Adrenal gland (tissue), 9 donors: ENCODE measurements at regions not wholly inside any gene's neighbourhood (a gene's known extent, or its start where the extent isn't known, plus 50 kb on each side); places are given as distances from the start of the nearest gene placed in this dataset.

ENCODE experiments used
- DNase-seq, 7 donors: peaks; one replicate each; pipeline ENCODE4 v3.0.0-alpha.2; 2019 to 2020
- H3K27ac ChIP-seq, 5 donors: fragments of 200-600 bp; sonication (generic) in 4 of 5; 1 replicate in 3 of 5; 2 replicates in 2 of 5; pipeline versions ENCODE4 v1.5.1 to v1.8.0; 2016 to 2020; ENCODE audit warnings: mild to moderate bottlenecking in 1 of 5
- H3K27me3 ChIP-seq: fragments of 200-600 bp; 2 replicates; pipeline ENCODE4 v1.8.0; 2021
- H3K36me3 ChIP-seq, 2 donors: fragments of 200-600 bp; replicated peaks in 1 of 2; 1 replicate in 1 of 2; 2 replicates in 1 of 2; pipeline versions ENCODE4 v1.5.1 to v1.8.0; 2018 to 2022
- H3K4me1 ChIP-seq, 2 donors: fragments of 200-600 bp; replicated peaks in 1 of 2; 1 replicate in 1 of 2; 2 replicates in 1 of 2; pipeline versions ENCODE4 v1.5.1 to v1.8.0; 2018 to 2021
- H3K4me3 ChIP-seq, 4 donors: fragments of 200-600 bp; sonication (generic) in 3 of 4; one replicate each; pipeline ENCODE4 v1.5.1; 2016 to 2018
- H3K9me3 ChIP-seq, 3 donors: fragments of 200-600 bp; sonication (generic) in 1 of 3; replicated peaks in 1 of 3; 1 replicate in 2 of 3; 2 replicates in 1 of 3; pipeline versions ENCODE4 v1.5.1 to v1.8.0; 2016 to 2021
- POLR2A ChIP-seq, 2 donors: fragments of 450-650 bp; IDR thresholded peaks; one replicate each; pipeline ENCODE4 v1.6.1; 2017; ENCODE audit warnings: antibody characterized with exemption in 2 of 2, mild to moderate bottlenecking in 2 of 2, moderate library complexity in 1 of 2
- WGBS, 4 donors: extraction: QIAGEN DNeasy Blood & Tissue Kit in 2 of 4; methylation state at CpG; one replicate each; pipeline versions ENCODE4 v1.1.5 to v1.1.7; 2013 to 2017; 5-methylcytosine and 5-hydroxymethylcytosine counted together
- intact Hi-C, 2 donors: fragments of 100-400 bp; cut with DNase I; formaldehyde crosslinking; loops; one replicate each; pipeline versions ENCODE4 v1.14.1 to v1.15.0; 2022 to 2023
- TF ChIP-seq, protein P1 (sequence below), 6 experiments: fragments of 450-650 bp in 4 of 6; fragments of 200-600 bp in 2 of 6; sonication (generic) in 1 of 6; IDR thresholded peaks; 1 replicate in 5 of 6; 2 replicates in 1 of 6; pipeline versions ENCODE4 v1.5.1 to v1.8.0; 2016 to 2021; ENCODE audit warnings: antibody characterized with exemption in 6 of 6, mild to moderate bottlenecking in 2 of 6, moderate library complexity in 1 of 6
- donor health status: healthy with polysubstance abuse.
- donor health status: Bipolar disorder and iron deficiency.
- donor health status: DM: yes; HTN: yes; CAD: no.
- donor health status: DM: no; HTN: no; CAD: no.
- donor health status: DM: no; HTN: no; CAD: no.

DNA sequence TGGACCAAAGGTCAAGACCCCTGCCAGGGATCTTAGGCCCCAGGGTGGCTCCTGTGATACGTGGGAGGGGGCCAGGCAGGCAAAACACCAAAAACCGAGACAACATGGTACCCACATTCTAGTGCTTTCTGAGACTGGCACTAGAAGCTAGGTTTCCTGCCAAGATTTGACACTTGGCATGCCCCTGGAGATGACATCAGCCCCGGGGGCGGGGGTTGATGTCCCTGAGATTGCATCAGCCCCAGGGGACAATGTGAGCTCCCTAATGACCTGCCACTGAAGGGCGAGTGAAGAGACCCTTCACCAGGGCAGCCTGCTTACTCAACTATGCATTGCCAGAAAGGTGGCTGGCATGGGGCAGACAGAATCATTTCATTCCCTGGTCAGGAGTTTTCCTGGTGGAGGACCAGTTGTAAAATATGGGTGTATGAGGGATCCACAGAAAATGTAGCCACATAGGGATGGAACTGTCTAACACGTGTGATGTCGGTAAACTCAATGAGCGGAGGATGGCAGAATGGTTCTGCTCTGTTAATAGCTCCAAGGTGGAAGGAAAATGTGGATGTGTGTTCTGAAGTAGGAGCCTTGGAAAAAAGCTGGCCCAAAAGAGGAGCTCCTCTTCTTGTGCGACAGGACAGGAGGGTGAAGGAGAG is 219.7 kb downstream of the UNC5CL start:
- intact Hi-C loops: no loop called here
- Histone ChIP-seq H3K27me3 (peaks cover 3% of the 10 kb centered on the region), H3K36me3 (no peaks in the 10 kb centered on the region), H3K4me1 (no peaks in the 10 kb centered on the region), H3K4me3 (no peak overlapping the region), H3K27ac (no peak overlapping the region), H3K9me3 (no peaks in the 10 kb centered on the region)
- TF ChIP-seq POLR2A (IDR thresholded peaks at IDR 0.05): no peak
- TF ChIP-seq, protein P1, sequence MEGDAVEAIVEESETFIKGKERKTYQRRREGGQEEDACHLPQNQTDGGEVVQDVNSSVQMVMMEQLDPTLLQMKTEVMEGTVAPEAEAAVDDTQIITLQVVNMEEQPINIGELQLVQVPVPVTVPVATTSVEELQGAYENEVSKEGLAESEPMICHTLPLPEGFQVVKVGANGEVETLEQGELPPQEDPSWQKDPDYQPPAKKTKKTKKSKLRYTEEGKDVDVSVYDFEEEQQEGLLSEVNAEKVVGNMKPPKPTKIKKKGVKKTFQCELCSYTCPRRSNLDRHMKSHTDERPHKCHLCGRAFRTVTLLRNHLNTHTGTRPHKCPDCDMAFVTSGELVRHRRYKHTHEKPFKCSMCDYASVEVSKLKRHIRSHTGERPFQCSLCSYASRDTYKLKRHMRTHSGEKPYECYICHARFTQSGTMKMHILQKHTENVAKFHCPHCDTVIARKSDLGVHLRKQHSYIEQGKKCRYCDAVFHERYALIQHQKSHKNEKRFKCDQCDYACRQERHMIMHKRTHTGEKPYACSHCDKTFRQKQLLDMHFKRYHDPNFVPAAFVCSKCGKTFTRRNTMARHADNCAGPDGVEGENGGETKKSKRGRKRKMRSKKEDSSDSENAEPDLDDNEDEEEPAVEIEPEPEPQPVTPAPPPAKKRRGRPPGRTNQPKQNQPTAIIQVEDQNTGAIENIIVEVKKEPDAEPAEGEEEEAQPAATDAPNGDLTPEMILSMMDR (IDR thresholded peaks at IDR 0.05): no peak
- WGBS, 4 donors: 68 to 72% (median 69%) methylated on average over 9 of the region's 9 CpGs
- peak in 2 of 7 donors; percentile 12 to 24 for DNase-seq

DNA sequence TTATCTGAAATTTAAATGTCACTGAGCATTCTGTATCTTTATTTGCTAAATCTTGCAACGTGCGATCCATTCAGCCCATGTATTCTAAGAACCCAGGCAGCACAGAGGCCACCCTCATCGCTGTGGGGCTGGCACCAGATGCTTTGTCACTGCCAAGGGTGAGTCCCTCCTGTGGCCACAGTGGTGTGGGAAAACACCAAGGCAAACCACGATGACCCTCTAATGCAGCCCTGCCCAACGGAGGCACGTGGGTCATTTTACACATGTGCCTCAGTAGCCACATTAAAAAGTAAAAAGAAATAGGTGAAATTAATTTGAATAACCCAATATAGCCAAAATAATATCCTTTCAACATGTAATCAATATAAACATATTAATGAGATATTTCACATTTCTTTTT is 221.7 kb downstream of the UNC5CL start:
- no peak for DNase-seq
- Histone ChIP-seq H3K36me3 (no peaks in the 10 kb centered on the region), H3K27ac (no peak overlapping the region), H3K4me3 (no peak overlapping the region), H3K9me3 (no peaks in the 10 kb centered on the region), H3K27me3 (no peaks in the 10 kb centered on the region), H3K4me1 (no peaks in the 10 kb centered on the region)
- 85 to 92% (median 87%) methylated on average over 6 of the region's 6 CpGs for WGBS, 4 donors
- no peak for TF ChIP-seq POLR2A (IDR thresholded peaks at IDR 0.05)
- TF ChIP-seq, protein P1 (IDR thresholded peaks at IDR 0.05): no peak
- intact Hi-C loops: no loop called here

DNA sequence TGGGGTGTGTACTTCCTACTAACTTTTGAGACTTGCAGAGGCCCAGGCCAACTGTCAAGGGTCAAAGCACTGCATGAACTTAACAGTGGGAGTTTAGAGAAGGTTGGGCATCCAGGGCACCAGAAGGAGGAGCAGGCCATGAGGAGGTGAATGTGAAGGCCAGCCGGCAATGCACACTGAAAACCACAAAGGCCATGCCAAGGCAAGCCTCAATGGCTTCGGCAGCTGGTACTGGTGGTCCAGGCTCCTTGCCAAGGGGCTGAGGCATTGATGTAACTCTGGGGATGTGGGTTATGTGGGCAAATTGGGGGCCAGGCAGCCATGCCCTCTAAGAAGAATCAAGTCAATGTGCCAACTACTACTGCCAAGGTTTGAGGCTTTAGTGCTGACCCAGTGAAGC is 222.4 kb downstream of the UNC5CL start:
- Histone ChIP-seq H3K4me1 (no peaks in the 10 kb centered on the region), H3K27me3 (no peaks in the 10 kb centered on the region), H3K27ac (no peak overlapping the region), H3K36me3 (no peaks in the 10 kb centered on the region), H3K9me3 (no peaks in the 10 kb centered on the region), H3K4me3 (no peak overlapping the region)
- TF ChIP-seq, protein P1 (IDR thresholded peaks at IDR 0.05): no peak
- no peak for TF ChIP-seq POLR2A (IDR thresholded peaks at IDR 0.05)
- WGBS, 4 donors: 75 to 93% (median 92%) methylated on average over 2 of the region's 2 CpGs
- intact Hi-C loops: no loop called here
- no peak for DNase-seq

GRCh38 chr6:40815731-40816130 is 223.3 kb downstream of the UNC5CL start:
- Histone ChIP-seq H3K36me3 (no peaks in the 10 kb centered on the region), H3K9me3 (no peaks in the 10 kb centered on the region), H3K4me1 (no peaks in the 10 kb centered on the region), H3K4me3 (no peak overlapping the region), H3K27me3 (no peaks in the 10 kb centered on the region), H3K27ac (no peak overlapping the region)
- 92 to 96% (median 94%) methylated on average over 8 to 12 of the region's 12 CpGs for WGBS, 4 donors
- no peak for DNase-seq
- intact Hi-C loops: no loop called here
- TF ChIP-seq, protein P1 (IDR thresholded peaks at IDR 0.05): no peak
- no peak for TF ChIP-seq POLR2A (IDR thresholded peaks at IDR 0.05)
